Fibroblast of lung (primary cell): ENCODE measurements at regions not wholly inside any gene's neighbourhood (a gene's known extent, or its start where the extent isn't known, plus 50 kb on each side); places are given as distances from the start of the nearest gene placed in this dataset.

Source experiments
- DNase-seq, 2 donors: peaks; one replicate each; pipeline versions ENCODE4 v3.0.0 to v3.0.0-alpha.2; 2010; ENCODE audit warnings: low read depth in 2 of 2
- H2AFZ ChIP-seq: 2 replicates; pipeline ENCODE4 v1.5.1; 2012; ENCODE audit warnings: low read length, control low read depth, inconsistent platforms
- H3K27ac ChIP-seq: 2 replicates; pipeline ENCODE4 v1.5.1; 2011; ENCODE audit warnings: low read length, control low read depth; ENCODE audit not compliant: insufficient read depth
- H3K27me3 ChIP-seq: 2 replicates; pipeline ENCODE4 v1.5.1; 2011; ENCODE audit warnings: mild to moderate bottlenecking, low read length; ENCODE audit not compliant: control insufficient read depth, insufficient read depth
- H3K36me3 ChIP-seq: 2 replicates; pipeline ENCODE4 v1.5.1; 2011; ENCODE audit warnings: low read length; ENCODE audit not compliant: control insufficient read depth, insufficient read depth
- H3K4me1 ChIP-seq: 2 replicates; pipeline ENCODE4 v1.5.1; 2011; ENCODE audit warnings: low read length; ENCODE audit not compliant: control insufficient read depth, insufficient read depth; ENCODE audit errors: extremely low read depth
- H3K4me2 ChIP-seq: 2 replicates; pipeline ENCODE4 v1.5.1; 2011; ENCODE audit warnings: low read length, control low read depth; ENCODE audit not compliant: insufficient read depth; ENCODE audit errors: extremely low read depth
- H3K4me3 ChIP-seq, 4 experiments: fragments of 200-600 bp in 1 of 4; sonication (generic) in 1 of 4; replicated peaks in 1 of 4; 2 replicates each; pipeline ENCODE4 v1.5.1; 2011 to 2016; ENCODE audit warnings: low read length in 4 of 4, low read depth in 3 of 4, mild to moderate bottlenecking in 3 of 4, control low read depth in 2 of 4, inconsistent platforms in 1 of 4, mixed read lengths in 1 of 4; ENCODE audit not compliant: insufficient read depth in 1 of 4; ENCODE audit errors: control extremely low read depth in 1 of 4
- H3K79me2 ChIP-seq: 2 replicates; pipeline ENCODE4 v1.5.1; 2012; ENCODE audit warnings: mild to moderate bottlenecking, low read length, inconsistent platforms; ENCODE audit not compliant: control insufficient read depth, insufficient read depth
- H3K9ac ChIP-seq: 2 replicates; pipeline ENCODE4 v1.5.1; 2011; ENCODE audit warnings: mild to moderate bottlenecking, low read length, control low read depth; ENCODE audit not compliant: insufficient read depth
- H3K9me3 ChIP-seq: 2 replicates; pipeline ENCODE4 v1.5.1; 2012; ENCODE audit warnings: low read depth, low read length; ENCODE audit not compliant: control insufficient read depth, insufficient read depth
- H4K20me1 ChIP-seq: 2 replicates; pipeline ENCODE4 v1.5.1; 2011; ENCODE audit warnings: low read length; ENCODE audit not compliant: control insufficient read depth, insufficient read depth; ENCODE audit errors: extremely low read depth
- CTCF ChIP-seq, 2 donors: IDR thresholded peaks in 1 of 2; conservative IDR thresholded peaks in 1 of 2; 1 replicate in 1 of 2; 2 replicates in 1 of 2; pipeline ENCODE4 v1.5.1; 2011 to 2012; ENCODE audit warnings: low read length in 2 of 2, control low read depth in 1 of 2, inconsistent platforms in 1 of 2, low read depth in 1 of 2, mild to moderate bottlenecking in 1 of 2
- EZH2 ChIP-seq: IDR thresholded peaks from 2 replicates; pipeline ENCODE4 v1.5.1; 2012; ENCODE audit warnings: low read length, control low read depth, mild to moderate bottlenecking; ENCODE audit errors: missing control alignments

DNA sequence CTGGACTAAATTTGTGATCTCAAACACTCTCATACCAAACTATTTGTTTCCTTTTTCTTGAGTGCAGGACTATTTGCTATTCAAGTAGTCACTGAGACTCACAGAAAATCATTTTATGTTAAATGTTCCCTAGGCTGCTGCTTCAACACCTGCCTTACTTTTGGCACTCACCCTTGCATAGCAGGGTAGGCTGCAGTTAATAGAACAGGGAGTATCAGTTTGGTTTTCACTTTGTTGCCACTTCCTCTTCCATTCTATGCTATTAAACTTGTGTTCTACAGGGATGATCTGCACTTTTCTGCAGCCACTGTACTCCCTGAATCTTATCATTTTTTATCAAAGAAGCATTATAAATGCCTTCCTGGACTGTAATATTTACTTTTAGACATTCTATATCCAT lies 148.7 kb upstream of the PRMT6 start:
- no peak for TF ChIP-seq CTCF (conservative IDR thresholded peaks at IDR 0.05 in 1 of 2, IDR thresholded peaks at IDR 0.05 in 1 of 2; ENCODE audit: low read depth in 1 of 2, low read length in 2 of 2)
- no peak for TF ChIP-seq EZH2
- no peaks in the 10 kb centered on the region for H3K79me2 ChIP-seq
- H3K9me3 ChIP-seq = no peaks in the 10 kb centered on the region
- no peaks in the 10 kb centered on the region for H4K20me1 ChIP-seq
- DNase-seq = no peak
- no peak overlapping the region for H3K9ac ChIP-seq
- H3K4me1 ChIP-seq = no peaks in the 10 kb centered on the region
- no peak overlapping the region for H3K4me2 ChIP-seq
- H3K27ac ChIP-seq = no peak overlapping the region
- no peaks in the 10 kb centered on the region for H3K36me3 ChIP-seq
- H2AFZ ChIP-seq = no peak overlapping the region
- H3K4me3 ChIP-seq = no peak overlapping the region
- H3K27me3 ChIP-seq = no peaks in the 10 kb centered on the region

DNA sequence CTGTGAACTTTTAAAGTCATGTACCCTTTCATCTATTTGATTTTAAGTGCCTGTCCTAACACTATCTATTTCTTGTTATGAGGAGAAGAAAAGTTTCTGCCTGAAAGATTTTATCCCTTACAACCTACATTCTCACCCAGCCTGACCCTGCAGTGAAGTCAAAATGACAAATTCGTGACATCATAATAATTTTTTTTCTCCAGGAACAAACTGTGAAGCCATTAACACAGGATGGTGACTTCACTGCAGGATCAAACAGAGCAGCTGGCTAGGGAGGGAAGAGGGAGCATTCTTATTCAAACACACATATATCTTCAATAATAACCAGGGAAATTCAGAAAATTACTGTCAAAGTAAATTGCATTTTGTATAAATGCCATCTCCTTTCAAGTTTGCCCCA lies 147.8 kb upstream of the PRMT6 start:
- H3K4me2 ChIP-seq = no peak overlapping the region
- TF ChIP-seq EZH2 = no peak
- TF ChIP-seq CTCF (conservative IDR thresholded peaks at IDR 0.05 in 1 of 2, IDR thresholded peaks at IDR 0.05 in 1 of 2; ENCODE audit: low read depth in 1 of 2, low read length in 2 of 2) = no peak

GRCh38 chr1:106910798-106911197 lies 145.7 kb upstream of the PRMT6 start:
- Histone ChIP-seq H3K27ac (no peak overlapping the region), H3K9me3 (no peaks in the 10 kb centered on the region), H3K4me2 (no peak overlapping the region), H4K20me1 (no peaks in the 10 kb centered on the region), H3K9ac (no peak overlapping the region), H3K4me3 (no peak overlapping the region), H3K36me3 (no peaks in the 10 kb centered on the region), H3K27me3 (no peaks in the 10 kb centered on the region), H3K79me2 (no peaks in the 10 kb centered on the region), H2AFZ (no peak overlapping the region), H3K4me1 (no peaks in the 10 kb centered on the region)
- no peak for TF ChIP-seq CTCF (conservative IDR thresholded peaks at IDR 0.05 in 1 of 2, IDR thresholded peaks at IDR 0.05 in 1 of 2; ENCODE audit: low read depth in 1 of 2, low read length in 2 of 2)
- no peak for TF ChIP-seq EZH2
- peak; percentile 24 to 25 for DNase-seq

More for the DNA sequence above, 147.8 kb upstream of the PRMT6 start:
- H3K4me3 ChIP-seq = no peak overlapping the region
- no peak overlapping the region for H2AFZ ChIP-seq
- no peaks in the 10 kb centered on the region for H3K9me3 ChIP-seq
- no peak overlapping the region for H3K9ac ChIP-seq
- H4K20me1 ChIP-seq = no peaks in the 10 kb centered on the region
- no peaks in the 10 kb centered on the region for H3K4me1 ChIP-seq
- no peaks in the 10 kb centered on the region for H3K27me3 ChIP-seq
- no peaks in the 10 kb centered on the region for H3K36me3 ChIP-seq
- H3K79me2 ChIP-seq = no peaks in the 10 kb centered on the region
- no peak overlapping the region for H3K27ac ChIP-seq
- no peak for DNase-seq
